ACHN (cell line): ENCODE measurements at regions not wholly inside any gene's neighbourhood (a gene's known extent, or its start where the extent isn't known, plus 50 kb on each side); places are given as distances from the start of the nearest gene placed in this dataset.
"Not testable (repeated sequence)": the region's sequence is repeated elsewhere in the genome, so short reads cannot be mapped to it uniquely, and the experiment has no call there.

Source experiments
- DNase-seq: peaks from one replicate; pipeline ENCODE4 v3.0.0-alpha.2; 2015
- in situ Hi-C: cut with HindIII; loops from 2 replicates; pipeline ENCODE4 v1.10.0; 2017; ENCODE audit warnings: low sequenced_read_pairs, low pct_ligation_motif_present, low pct_unique_long_range_greater_than_20kb

DNA sequence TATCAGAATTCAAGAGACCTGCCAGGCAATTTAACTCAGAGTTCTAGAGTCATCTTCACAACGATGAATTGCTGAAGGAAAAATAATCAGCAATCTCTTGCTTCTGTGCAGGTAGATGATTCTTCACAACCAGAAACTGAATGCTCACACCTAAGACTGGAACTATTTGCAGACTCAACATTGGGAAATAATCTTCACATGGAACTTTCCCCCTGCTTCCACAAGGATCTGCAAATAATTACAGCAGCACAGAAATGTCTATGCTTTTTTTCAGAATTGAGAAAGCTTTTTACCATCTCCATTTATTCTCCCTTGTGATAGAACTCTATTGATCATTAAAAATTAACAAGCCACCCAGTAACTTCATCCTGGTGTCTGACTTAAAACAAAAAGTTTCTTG lies 282.8 kb downstream of the AHR start:
- no peak for DNase-seq

GRCh38 chr7:17582696-17583095 lies 284.2 kb downstream of the AHR start:
- DNase-seq, in situ Hi-C loops: not testable (repeated sequence)

More for the DNA sequence above, 282.8 kb downstream of the AHR start:
- in situ Hi-C loops = no loop called here

DNA sequence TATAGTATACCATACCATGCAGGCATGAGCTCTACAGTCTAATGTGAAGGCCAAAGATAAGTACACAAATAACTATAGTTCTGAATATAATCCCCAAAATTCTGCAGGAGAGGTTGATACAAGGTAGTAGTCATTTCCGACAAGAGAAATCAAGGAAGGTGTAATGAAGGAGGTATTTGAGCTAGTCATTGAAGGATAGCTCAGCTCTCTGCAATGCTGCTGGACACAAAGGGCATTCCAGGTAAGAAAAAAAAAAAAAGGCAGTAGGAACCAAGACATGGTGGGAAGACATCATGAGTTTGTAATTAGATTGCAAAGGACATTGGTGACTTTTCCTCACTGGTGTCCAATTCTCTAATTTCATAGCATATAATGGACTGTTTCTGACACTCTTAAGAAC lies 285.3 kb downstream of the AHR start:
- no peak for DNase-seq
- in situ Hi-C loops = no loop called here

DNA sequence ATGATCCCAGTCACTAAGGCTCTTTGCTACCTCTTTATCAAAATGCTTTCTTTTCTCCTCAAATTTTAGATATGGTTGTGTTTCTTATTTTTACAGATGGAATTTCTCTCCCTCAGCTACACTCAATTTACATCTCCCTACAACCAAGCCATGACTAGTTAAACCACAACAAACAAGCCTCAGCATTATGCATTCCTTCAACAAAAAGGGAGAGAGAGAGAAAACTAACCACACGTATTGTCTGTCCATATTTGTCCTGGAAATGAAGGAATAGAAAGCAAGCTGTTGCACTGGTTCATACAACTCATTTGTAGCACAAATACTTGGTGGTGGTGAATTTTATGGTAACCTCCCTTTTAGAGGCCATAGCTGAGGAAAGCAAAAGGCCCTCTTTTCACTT lies 286.4 kb downstream of the AHR start:
- in situ Hi-C loops = no loop called here
- DNase-seq = no peak

GRCh38 chr7:17586711-17587110 lies 288.3 kb downstream of the AHR start:
- in situ Hi-C loops = no loop called here

DNA sequence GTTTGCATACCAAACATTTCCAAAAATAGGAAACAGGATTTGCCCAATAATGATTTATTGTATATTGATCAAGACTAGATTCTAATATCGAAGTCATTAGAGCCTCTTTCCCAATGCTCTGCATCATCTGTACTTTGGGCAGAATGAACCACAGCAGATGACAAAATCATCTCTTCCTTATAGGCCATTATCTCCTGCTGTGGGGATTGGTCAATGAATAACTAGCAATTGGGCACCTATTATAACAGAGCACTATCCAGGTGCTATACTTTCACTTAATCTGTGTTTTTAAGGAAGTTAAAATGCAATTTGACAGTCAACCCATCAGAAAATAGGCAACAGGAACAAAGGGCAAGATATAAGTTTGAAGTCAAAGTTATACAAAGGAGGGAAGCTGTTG lies 290.3 kb downstream of the AHR start:
- no peak for DNase-seq
- in situ Hi-C loops = no loop called here

More at GRCh38 chr7:17586711-17587110, 288.3 kb downstream of the AHR start:
- DNase-seq = no peak

GRCh38 chr7:17589671-17590070 lies 291.2 kb downstream of the AHR start:
- no peak for DNase-seq

GRCh38 chr7:17590221-17590620 lies 291.8 kb downstream of the AHR start:
- no peak for DNase-seq
- in situ Hi-C loops = no loop called here

More at GRCh38 chr7:17589671-17590070, 291.2 kb downstream of the AHR start:
- in situ Hi-C loops = no loop called here

DNA sequence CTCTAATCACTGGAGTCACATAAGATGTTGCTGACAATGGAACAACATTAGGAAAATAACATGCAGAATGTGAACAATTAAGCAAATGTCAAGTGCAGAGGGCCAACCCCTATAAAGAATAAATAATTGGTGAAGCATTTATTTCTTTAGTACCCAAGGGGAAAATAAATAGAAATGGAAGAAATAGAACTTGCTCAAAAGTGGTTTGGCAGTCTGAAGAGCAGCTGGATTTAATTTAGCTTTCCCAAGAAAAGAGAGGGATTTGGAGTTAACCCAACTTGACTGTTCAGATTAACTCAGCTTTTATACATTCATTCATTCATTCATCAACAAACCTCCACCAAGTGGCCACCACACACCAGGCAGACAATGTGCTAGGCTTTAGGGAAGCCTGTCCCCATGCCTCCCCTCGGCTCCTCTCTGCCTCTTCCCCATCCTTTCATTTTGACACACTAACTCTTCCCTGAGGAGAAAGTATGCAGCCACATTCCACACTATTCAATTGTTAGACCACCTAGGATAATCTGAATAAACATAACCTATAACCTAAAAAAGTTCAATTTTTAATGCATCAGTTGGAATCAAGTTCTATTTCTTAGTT lies 295.5 kb downstream of the AHR start:
- in situ Hi-C loops = no loop called here
- no peak for DNase-seq

- in situ Hi-C loops = no loop called here
- DNase-seq = no peak
Measured at GRCh38 chr7:17595546-17595945, 297.1 kb downstream of the AHR start.

DNA sequence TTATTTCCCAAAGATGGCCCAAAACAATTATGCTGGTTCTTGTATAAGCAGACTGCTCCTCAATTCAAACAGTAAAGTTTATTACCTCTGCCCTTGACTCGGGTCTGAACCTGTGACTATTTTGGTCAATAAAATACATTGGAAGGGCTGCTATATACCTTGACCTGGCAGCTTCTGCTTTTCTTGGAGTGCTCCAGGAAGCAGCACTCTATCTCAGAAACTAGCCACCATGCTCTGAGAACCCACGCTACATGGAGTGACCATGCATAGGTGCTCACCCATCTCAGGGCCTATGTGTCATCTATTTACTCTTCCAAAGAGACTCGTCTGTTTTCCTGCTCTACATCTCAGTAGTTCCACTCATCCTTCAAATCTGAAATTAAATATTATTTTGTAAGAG lies 299.9 kb downstream of the AHR start:
- no peak for DNase-seq

GRCh38 chr7:17598846-17599245 lies 300.4 kb downstream of the AHR start:
- in situ Hi-C loops = no loop called here
- DNase-seq = no peak

More for the DNA sequence above, 299.9 kb downstream of the AHR start:
- in situ Hi-C loops = no loop called here

GRCh38 chr7:17599733-17600339 lies 301.4 kb downstream of the AHR start:
- in situ Hi-C loops = no loop called here
- no peak for DNase-seq

- DNase-seq = peak; percentile 70
- in situ Hi-C loops = no loop called here
Measured at GRCh38 chr7:17600340-17600752, 301.9 kb downstream of the AHR start.

DNA sequence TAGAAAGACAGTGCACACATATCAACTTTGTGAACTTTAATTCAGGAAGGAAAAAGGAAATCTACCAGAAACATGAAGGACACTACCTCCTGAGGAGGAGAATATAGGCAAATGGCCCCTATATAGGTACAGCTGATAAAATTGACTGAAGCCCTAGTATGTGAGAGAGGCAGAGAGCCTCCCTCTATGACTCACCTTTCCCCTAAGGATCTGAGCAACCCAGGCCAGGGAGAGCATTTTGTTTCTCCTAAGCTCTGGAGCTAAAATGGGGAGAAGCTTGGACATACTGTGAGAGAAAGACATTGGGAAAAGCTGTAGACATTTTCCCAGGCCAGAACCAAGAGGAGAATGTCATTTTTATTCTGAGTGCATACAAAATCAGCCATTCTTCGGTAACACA lies 303.5 kb downstream of the AHR start:
- in situ Hi-C loops = no loop called here
- DNase-seq = no peak

DNA sequence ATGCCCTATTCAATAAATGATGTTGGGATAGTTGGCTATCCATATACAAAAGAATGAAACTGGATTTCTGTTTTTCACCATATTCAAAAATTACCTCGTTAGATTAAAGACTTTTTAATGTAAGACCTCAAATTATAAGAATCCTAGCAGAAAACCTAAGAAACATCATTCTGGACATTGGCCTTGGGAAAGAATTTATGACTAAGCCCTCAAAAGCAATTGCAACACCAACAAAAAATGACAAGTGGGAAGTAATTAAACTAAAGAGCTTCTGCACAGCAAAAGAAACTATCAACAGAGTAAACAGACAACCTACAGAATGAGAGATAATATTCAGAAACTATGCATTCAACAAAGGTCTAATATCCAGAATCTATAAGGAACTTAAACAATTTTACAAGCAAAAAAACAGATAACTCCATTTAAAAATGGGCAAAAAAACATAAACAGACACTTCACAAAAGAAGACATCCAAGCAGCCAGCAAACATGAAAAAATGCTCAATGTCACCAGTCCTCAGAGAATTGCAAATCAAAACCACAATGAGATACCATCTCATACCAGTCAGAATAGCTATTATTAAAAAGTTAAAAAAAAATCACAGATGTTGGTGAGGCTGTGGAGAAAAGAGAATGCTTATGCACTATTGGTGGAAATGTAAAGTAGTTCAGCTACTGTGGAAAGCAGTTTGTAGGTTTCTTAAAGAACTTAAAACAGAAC lies 309.8 kb downstream of the AHR start:
- in situ Hi-C loops = no loop called here
- DNase-seq = no peak

DNA sequence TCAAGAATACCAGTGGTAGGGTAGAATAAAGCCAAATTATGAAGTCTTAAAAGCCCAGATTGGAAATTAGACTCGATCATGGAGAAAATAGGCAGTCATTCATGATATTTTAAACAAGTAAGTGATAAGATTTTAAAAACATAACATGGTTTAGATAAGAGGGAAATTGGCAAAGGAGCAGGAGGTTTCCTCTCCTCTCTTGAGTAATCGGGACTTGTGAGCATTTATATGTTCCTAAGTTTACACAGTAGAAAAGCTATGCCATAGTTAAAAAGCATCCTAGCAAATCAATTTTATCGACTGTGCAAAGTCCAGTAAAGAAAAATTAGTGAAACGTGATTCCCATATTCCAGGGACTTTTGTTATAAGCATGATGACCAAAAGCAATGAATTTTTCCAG lies 313.2 kb downstream of the AHR start:
- in situ Hi-C loops = no loop called here
- DNase-seq = no peak

DNA sequence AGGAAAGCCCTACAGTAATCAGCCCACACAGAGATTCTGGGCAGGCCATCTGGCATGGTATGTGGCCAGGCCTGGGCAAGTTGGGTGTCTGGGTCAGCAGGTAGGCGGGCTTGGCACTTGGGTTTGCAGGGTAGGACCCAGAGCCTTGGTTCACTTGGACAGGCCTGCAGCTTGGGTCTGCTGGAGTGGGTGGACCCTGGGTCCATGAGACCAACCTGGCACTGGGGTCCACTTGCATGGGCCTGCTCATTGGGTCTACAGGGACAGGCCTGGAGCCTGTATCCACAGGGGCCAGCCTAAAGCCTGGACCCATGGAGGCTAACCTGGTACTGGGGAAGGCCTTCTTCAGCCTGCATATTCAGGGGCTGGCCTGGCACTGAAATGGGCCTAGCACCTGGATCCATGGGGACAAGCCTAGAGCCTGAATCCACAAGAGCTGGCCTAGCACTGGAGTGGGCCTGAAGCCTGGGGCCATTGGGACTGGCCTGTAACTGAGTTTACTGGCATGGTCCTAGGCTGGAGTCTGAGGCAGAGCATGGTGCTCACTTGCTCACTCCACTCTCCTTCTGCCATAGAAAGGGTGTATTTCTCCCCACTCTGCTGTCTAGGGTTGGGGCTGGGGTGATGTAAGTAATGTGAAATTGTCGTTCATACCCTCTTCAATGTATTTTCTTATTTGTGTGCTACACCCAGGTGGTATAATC lies 315.0 kb downstream of the AHR start:
- DNase-seq = no peak
- in situ Hi-C loops = no loop called here

DNA sequence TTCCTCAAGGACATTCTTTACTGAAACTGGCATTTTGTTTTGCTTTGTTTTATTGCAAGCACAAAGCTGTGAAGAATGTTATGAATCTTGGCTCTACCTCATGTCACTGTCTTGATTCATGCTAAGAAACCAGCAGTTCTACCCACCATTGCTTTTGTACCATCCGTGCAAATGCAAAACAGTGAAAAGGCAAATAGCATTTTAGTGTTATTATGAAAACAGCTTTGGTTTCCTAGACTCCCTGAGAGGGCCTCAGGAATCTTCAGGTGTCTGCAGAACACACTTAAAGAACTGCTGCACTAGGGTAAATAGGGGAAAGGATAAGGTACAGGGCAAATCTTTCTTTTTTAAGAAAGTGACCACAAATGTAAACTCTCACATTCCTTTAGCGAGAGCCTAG lies 318.9 kb downstream of the AHR start:
- in situ Hi-C loops = no loop called here
- no peak for DNase-seq
